Coronary artery (tissue), 2 donors: ENCODE measurements at regions not wholly inside any gene's neighbourhood (a gene's known extent, or its start where the extent isn't known, plus 50 kb on each side); places are given as distances from the start of the nearest gene placed in this dataset.

Experiments
- DNase-seq: peaks from one replicate; pipeline ENCODE4 v3.0.0-alpha.2; 2017; ENCODE audit warnings: low spot score
- H3K27ac ChIP-seq, 2 donors: fragments of 200-600 bp; sonication (generic); one replicate each; pipeline ENCODE4 v1.5.1; 2016 to 2019
- H3K4me3 ChIP-seq: fragments of 200-600 bp; sonication (generic); 2 replicates; pipeline ENCODE4 v1.5.1; 2016; ENCODE audit warnings: mild to moderate bottlenecking, moderate library complexity
- CTCF ChIP-seq: fragments of 200-600 bp; sonication (generic); IDR thresholded peaks from one replicate; pipeline ENCODE4 v1.5.1; 2019; ENCODE audit warnings: antibody characterized with exemption

DNA sequence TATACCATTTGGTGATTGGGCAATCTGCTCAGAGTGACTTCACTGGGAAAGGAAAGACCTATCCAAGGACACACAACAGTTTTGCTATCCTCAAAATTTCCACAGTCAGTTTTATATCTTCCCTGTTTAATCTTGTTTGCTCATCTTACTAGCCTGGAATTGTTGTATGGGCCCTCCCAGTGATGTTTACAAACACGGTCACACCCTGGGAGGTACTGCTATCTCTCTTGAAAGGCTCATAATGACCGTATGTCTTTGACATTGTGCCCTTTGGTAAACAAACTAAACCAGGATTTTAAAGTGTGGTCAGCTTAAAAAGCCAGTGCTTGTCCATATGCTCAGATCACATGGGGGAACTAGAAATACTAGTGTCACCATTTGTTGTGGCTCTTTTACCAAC, 277.0 kb downstream of the CDH2 start:
- no peak for TF ChIP-seq CTCF
- H3K4me3 ChIP-seq = no peak overlapping the region
- H3K27ac ChIP-seq = no peak overlapping the region
- no peak for DNase-seq

DNA sequence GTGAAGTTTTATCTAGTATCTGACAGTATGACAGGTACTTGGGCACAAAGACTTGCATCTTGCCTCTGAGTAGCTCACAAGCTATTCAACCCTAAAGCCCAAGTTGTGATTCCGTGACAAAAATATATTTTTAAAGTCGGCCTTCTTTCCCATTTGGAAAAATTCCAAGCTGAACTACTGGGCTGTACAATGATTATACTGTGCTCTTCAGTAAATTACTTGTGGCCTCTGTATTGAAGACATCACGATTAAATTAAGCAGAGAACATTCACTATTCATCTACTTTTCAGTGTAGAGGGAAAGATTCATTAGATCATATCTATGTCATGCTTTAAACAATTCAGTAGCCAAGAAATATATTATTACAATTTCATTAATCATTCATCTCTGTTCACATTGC, 282.2 kb downstream of the CDH2 start:
- Histone ChIP-seq H3K4me3 (no peak overlapping the region), H3K27ac (no peak overlapping the region)

GRCh38 chr18:27887711-27888495, 289.0 kb downstream of the CDH2 start:
- no peak for DNase-seq
- Histone ChIP-seq H3K27ac (no peak overlapping the region), H3K4me3 (no peak overlapping the region)
- TF ChIP-seq CTCF = no peak

More for the DNA sequence above, 282.2 kb downstream of the CDH2 start:
- TF ChIP-seq CTCF = no peak
- DNase-seq = no peak

- DNase-seq = no peak
- Histone ChIP-seq H3K27ac (no peak overlapping the region), H3K4me3 (no peak overlapping the region)
- TF ChIP-seq CTCF = no peak
Measured at GRCh38 chr18:27887287-27887686, 289.6 kb downstream of the CDH2 start.

DNA sequence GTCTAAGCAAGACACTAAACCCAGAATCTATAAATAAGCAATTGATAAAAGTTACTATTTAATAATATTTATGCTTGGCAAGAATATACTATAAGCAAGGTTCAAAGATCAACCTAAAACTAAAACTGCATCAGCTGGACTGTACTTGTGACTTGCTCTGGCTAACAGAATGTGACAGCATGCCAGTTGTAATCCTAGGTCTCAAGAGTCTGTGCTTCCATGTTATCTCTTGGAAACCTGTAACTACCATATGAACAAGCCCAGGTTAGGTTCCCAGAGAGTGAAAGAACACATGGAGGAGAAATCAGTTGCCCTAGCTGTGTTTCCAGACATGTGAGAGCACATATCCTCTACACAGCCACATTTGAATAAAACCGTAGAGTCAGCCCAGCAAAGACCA, 297.4 kb downstream of the CDH2 start:
- TF ChIP-seq CTCF = no peak
- DNase-seq = no peak

DNA sequence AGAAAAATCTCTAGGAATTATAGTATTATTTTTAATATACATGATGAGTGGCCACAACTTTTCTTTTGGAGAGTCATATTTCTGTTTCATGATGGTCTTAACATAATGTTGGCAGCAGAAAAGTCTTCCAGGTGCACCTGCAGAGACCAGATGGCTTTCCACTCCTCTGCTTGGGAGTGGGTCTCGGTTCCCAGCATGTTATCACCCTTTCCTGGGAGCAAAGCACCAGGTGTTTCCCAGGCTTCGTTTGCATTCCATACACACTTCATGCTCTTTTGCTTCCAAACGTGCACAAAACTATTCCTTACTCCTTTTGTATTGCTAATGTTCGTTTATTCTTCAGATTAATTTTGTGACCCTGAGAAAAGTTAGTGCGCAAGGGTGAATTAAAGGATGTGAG, 305.2 kb downstream of the CDH2 start:
- H3K27ac ChIP-seq = no peak overlapping the region
- no peak for TF ChIP-seq CTCF
- DNase-seq = no peak
- no peak overlapping the region for H3K4me3 ChIP-seq

More for the DNA sequence above, 297.4 kb downstream of the CDH2 start:
- Histone ChIP-seq H3K27ac (no peak overlapping the region), H3K4me3 (no peak overlapping the region)

DNA sequence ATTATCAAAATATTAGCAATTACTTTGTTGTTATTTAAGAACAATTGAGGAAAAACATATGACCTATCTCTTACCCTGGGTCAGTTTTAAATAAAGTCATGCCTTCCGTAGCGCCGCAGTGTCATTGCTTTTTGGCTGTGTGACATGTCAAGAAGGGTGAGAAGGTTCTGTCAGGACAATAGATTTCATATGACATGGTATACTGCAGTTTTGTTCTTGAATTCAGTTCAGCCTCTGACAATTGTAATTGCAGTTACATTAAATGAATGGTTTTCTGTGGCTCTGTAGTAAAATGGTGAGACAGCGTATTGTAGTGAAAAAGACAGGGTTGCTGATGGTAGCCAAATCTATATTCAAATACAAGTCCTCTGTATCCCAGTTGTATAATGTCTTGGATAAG, 307.2 kb downstream of the CDH2 start:
- Histone ChIP-seq H3K4me3 (no peak overlapping the region), H3K27ac (no peak overlapping the region)
- TF ChIP-seq CTCF = no peak
- DNase-seq = no peak
